ENCODE measurements at regions not wholly inside any gene's neighbourhood (a gene's known extent, or its start where the extent isn't known, plus 50 kb on each side); places are given as distances from the start of the nearest gene placed in this dataset.

DNA sequence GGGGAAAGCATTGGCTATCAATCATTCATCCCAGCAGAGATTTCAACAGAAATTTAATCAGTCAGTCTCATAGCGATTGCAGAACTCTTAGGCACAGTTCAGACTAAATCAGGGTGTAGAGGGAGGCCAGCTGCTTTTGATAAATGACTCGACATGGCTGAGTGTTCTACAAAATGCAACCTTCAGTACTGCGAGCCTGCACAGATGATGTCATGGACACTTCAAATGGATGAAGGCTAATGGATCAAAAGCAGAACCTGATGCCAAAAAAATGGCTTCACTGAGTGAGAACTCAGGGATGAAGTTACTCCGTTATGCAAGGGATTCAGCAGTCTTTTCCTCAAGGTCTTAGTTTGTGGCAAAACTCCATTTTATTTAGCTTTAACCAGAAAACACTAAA lies 167.3 kb downstream of the DACT1 start:
- TF ChIP-seq POLR2AphosphoS5 (IDR thresholded peaks at IDR 0.05) = peak in 1 of 3 donors; percentile 5
- no peak for TF ChIP-seq POLR2A (IDR thresholded peaks at IDR 0.05)
- TF ChIP-seq, protein P1, sequence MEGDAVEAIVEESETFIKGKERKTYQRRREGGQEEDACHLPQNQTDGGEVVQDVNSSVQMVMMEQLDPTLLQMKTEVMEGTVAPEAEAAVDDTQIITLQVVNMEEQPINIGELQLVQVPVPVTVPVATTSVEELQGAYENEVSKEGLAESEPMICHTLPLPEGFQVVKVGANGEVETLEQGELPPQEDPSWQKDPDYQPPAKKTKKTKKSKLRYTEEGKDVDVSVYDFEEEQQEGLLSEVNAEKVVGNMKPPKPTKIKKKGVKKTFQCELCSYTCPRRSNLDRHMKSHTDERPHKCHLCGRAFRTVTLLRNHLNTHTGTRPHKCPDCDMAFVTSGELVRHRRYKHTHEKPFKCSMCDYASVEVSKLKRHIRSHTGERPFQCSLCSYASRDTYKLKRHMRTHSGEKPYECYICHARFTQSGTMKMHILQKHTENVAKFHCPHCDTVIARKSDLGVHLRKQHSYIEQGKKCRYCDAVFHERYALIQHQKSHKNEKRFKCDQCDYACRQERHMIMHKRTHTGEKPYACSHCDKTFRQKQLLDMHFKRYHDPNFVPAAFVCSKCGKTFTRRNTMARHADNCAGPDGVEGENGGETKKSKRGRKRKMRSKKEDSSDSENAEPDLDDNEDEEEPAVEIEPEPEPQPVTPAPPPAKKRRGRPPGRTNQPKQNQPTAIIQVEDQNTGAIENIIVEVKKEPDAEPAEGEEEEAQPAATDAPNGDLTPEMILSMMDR (IDR thresholded peaks at IDR 0.05) = no peak
